ENCODE measurements at regions not wholly inside any gene's neighbourhood (a gene's known extent, or its start where the extent isn't known, plus 50 kb on each side); places are given as distances from the start of the nearest gene placed in this dataset.
A peak's percentile ranks its signal among the peaks of the same experiment; 100 is the strongest.

DNA sequence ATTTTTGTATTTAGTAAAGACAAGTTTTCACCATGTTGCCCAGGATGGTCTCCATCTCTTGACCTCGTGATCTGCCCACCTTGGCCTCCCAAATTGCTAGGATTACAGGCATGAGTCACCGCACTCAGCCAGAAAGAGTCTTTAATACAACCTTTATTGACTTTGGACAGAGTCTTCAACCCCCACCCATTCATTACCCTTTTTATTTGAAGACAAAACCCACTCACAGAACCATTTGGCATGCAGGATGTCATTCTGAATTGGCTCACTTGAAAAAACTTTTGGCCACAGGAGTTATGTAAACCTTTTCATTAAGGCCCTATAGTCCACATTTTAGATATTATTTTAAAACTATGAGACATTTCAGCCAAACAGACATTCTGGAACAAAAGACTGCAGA lies 217.9 kb upstream of the RND3 start:
- no peak for DNase-seq (ENCODE audit: low read depth)

DNA sequence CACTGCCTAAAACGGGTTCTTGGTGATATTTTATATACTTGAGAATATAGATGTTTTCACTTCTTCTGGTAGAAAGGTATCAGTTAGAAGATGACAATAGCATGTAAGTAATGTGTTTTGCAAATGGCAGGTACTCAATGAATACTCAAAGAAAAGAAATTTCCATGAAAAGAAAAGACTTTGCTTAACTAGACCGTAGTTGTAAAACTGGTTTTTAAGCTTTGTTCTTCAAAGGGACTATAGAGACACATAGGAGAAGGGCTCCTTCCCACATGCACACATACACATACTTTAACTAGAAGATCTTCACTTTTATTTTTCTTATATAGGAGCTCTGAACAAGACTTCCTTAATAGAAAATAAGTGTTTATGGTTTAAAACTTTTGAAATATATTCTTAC lies 215.3 kb upstream of the RND3 start:
- no peak for DNase-seq (ENCODE audit: low read depth)

DNA sequence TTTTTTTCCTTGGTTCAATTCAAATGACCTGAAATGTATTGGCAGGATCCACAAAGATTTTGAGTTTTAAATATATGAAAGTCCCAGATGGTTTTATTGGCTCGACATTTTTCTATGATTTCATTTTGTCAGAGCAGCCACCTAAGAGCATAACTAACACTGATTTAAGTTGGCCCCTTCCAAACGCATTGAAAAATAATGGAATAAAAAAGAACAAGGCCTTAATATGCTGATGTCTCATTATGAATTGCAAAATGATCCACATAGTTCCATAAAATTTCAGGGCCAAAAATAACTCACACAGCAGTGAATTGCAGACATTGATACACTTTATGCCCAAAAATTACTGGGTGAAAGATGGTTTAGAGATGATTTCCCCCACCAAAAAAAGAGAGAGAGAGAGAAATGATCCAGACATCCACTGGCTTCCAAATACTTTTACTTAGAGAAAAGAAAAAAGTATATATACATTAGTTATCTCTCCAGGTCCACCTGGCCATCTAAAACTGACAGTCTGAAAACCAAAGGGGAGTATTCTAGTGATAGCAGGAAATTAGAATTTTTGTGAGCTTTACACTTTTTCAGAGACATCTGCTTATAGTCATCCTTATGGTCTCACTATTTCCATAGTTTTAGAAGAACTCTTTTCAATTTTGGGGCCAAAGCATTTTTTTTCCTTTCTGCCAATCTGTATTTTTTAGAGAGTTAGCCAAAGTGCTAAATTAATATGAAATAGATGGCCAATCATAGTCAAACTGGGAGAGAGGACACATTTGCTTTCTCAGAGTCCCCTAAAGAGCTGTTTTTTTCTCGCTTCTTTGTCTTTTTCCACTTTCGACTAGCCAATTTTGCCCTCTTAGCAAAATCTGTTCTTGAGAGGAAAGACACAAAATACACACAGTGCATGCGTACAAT lies 213.5 kb upstream of the RND3 start:
- peak; percentile 76 for DNase-seq (ENCODE audit: low read depth)

DNA sequence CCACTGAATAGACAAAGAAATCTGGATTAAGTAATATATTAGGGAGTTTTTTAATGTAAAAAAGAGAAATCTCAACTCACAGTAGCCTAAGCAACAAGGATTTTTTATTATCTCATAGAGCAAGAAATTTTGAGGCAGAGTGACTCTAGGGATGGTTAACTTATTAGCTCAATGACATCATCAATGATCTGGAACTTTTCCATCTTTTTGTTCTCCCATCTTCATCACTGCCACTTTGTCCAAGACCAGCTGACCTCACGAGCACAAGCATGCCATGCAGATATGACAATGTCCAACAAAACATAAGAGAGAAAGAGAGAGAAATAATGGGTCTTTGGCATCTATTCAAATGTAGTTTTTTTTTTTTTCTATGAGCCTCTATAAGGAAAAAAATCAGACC lies 211.8 kb upstream of the RND3 start:
- DNase-seq (ENCODE audit: low read depth), result no peak

DNA sequence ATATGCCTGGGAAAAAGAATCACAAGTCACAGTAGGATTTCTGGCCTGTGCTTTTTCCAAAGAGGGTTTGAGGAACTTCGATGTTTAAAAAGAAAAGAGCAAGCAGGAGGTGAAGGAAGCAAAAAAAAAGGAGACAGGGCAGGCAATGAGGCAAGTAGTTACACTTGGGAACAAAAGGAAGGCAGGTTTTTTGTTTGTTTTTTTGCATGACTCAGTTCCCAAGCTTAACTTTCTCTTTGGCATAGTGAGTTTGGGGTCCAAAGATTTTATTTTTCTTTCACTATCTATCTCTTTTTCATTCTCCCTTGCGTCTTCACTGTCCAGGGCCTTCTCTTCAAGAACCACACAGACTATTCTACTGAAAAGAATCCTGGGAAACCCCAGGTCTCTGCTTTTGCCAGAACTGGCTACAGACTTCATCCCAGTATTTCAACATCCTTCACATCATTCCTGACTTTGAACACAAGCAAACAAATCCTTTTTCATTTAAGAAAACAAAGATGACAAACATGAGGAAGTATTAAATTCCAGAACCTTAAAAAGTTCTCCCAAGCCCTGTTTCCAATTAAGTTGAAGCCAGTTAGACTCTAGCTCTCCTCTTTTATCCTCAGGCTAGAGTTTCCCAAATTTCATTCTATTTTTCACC lies 210.7 kb upstream of the RND3 start:
- DNase-seq (ENCODE audit: low read depth), result peak; percentile 96

DNA sequence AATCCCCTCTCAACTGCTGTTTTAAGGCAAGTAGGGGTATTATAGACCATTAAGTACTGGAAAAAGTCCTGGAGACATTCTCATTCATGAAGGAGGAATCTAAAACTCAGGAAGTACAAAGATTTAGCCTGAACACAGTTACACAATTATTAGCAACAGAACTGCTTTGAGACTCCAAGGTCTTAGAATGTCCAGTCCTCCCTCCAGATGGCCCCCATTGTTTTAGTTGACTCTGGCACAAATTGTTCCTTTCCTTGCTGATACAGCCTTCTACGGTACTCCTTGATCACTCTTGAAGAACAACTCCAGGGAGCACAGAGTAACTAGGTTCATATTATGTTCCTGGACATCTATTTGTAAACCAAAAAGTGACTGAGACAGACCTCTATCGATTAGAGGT lies 210.1 kb upstream of the RND3 start:
- peak; percentile 65 for DNase-seq (ENCODE audit: low read depth)

DNA sequence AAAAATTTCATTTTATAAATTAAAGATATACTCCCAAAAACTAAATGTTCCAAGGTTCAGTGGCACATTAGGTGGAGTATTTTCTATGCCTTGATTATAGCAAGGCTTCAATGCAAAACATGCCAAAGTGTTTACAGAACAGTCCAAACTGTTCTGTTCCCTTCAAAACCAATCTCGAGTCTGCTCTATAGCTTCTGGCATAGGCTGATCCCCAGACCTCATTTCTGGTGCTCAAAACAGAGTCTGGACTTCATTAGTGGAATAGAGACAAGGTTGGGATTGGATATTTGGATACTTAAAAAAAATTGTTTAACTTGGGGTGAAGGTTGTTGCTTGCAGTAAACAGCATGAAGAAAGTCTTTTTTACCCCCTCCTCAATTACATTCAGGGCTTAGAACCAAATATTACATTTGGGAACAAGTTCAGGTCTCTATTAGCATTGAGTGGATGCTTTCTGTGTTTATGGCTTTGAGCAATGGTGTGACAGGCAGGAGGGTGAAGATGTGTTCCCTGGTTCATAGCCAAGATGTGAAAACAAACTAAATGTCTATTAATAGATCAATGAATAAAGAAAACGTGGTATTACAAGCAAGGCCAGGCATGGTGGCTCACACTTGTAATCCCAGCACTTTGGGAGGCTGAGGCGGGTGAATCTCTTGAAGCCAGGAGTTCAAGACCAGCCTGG lies 208.1 kb upstream of the RND3 start:
- DNase-seq (ENCODE audit: low read depth), result peak; percentile 60

DNA sequence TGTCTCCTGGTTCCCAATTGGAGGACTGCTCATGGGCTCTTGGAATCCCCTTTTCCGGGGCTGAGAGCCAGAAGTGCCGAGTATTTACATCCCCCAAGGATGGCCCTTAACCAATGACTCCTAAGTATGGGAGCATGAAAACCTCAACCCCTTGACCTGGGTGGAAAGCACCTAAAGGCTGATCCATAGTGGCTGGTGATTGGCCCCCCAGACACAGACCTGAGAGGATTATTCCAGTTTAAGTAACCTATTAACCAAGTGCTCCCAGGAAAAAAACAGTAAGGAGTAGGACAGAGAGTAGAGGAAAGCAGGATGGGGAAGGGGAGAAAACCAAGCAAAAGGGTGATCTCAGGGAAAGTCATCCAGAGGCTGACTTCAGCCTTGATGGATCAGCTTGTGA lies 206.1 kb upstream of the RND3 start:
- no peak for DNase-seq (ENCODE audit: low read depth)

DNA sequence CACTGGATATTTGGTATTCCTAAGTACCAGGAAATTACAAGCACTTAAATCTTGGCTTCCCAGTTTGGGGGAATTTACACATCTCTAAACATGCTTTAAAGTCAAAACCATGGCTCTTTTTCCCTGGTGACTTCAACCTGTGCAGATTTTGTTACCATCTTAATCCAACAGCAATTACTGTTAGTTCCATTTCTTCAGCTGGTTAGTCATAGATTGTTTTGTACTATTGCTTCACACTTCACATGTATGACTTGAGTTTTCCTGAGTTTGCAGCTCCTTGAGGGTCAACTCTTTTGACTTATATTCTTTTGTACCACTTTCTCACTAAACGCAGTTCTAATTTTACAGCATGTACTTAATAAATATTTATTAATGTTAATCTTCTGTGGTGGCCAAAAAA lies 203.4 kb upstream of the RND3 start:
- peak; percentile 77 for DNase-seq (ENCODE audit: low read depth)

DNA sequence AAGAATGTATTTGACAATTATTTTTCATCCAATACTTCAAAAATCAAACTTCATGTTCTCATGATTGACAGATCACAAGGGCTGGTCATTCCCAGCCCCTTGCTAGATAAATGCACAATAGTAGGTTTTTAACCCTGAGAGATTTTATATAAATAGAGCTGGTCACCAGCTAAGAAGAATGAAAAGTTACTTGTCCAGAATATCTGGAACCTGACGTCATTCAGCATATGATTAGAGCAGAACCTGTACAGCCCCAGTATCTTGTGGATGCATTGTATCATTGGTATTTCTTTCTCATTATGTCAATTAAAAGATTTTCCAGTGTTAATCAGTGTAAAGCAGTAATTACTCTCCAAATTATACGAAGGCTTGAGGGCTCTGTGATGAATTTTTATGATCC lies 202.8 kb upstream of the RND3 start:
- no peak for DNase-seq (ENCODE audit: low read depth)

DNA sequence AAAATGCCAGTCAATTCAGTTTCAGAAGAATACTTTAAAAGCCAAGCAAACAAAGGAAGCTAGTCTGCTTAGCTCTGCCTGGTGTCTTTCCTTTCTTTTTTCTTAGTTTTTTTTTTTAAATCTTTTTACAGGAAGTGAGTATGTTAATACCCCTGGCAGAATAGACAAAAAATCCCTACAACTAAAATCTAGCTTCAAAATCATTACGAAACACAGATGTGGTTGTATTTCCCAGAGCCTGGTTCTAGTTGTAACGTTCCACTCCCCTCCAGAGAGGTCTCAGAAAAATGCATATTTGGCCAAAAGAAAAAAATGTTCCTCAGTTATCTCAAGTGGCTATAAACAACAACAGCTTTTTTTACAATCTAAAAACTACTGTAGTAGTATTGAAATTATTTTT lies 202.1 kb upstream of the RND3 start:
- peak; percentile 70 for DNase-seq (ENCODE audit: low read depth)

DNA sequence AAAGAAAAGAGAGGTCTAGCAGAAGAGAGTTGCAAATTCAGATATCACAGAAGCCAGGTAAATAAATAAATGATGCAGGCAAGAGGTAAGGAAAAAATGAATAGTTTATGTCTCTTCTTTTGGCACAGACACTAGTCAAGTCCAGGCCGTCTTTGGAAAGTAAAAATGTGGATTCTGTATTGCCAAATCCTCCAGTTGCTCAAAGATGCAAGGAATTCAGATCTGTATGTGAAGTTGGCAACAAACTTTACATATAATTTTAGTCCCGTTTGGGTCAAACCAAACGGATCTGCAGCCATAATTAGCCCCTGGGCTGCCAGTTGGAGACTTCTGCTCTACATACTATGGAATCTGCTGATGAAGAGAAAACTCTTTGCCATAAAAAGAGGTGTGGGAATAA lies 200.5 kb upstream of the RND3 start:
- DNase-seq (ENCODE audit: low read depth), result peak; percentile 56

DNA sequence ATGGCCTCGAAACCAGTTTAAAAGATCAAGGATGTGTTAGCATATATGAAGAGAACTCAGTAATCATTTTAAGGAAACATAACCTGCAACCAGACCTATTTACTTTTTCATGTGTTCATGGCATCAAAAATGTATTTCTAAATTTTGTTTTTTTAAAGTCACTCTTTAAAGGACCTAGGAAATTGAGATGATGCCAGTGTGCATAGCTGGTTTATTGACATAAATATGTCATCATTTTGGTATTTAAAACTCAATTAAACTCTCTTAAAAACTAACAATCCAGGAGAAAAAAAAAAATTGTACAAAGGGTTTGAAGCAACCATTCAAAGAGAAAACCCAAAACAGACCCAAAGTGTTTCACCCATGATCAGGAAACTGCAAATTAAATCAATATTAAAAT lies 198.9 kb upstream of the RND3 start:
- DNase-seq (ENCODE audit: low read depth), result peak; percentile 45

DNA sequence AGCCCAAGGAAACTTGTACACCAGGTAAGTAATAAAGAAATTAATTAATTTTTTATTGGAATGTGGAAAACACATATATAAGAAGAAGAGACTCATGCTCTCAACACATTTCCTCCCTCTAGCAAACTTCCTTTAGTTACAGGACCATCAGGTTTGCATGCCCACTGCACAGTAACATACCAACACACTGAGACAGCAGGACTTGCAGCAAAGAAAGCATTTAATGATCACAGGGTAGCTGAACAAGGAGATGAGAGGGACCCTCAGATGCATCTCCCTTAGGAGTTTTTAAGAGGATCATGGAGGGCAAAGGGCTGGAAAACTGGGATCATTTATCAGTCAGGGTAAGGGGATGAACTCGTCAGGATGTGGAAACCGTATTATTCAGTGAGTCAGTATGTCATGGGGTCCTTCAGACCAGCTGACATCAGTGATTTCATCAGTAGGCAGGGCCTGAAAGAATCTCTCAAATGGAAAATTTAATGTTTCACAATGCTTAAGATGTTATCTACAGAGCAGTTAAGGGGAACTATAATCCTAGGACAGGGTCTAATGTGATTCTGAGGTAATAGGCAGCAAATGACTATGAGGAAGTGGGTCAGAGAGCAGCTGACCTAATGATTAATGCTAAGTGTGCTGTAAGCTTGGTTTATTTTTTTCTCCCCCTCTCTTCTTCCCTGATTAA lies 193.8 kb upstream of the RND3 start:
- peak; percentile 93 for DNase-seq (ENCODE audit: low read depth)

DNA sequence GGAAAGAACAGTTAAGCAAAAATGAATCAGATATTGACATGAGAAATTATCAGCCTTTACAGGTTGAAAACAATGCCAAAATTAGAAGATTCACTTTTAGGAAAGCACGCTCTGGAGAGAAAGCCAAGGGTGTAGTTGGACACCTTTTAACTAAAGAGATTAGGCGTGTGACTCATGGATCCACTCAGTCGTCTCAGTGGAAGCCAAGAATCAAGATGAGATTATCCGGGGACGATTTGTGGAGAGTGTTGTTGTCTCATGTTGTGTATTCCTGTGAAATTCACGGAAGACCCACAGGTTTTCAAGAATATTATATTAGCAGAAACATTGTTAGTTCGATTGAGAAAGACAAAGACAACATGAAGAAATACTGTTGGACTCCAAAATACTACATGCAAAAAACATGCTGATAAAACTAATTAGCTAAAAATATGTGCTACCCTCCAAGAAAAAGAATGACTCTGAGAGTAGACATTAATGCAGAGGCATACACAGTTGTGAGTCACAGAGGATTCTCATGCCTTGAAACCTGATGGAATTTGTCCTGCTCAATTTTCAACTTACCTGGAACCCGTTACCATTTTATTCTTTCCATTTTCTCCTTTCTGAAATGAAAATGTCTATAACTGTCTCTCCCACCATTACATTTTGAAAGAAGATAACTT lies 192.1 kb upstream of the RND3 start:
- no peak for DNase-seq (ENCODE audit: low read depth)

DNA sequence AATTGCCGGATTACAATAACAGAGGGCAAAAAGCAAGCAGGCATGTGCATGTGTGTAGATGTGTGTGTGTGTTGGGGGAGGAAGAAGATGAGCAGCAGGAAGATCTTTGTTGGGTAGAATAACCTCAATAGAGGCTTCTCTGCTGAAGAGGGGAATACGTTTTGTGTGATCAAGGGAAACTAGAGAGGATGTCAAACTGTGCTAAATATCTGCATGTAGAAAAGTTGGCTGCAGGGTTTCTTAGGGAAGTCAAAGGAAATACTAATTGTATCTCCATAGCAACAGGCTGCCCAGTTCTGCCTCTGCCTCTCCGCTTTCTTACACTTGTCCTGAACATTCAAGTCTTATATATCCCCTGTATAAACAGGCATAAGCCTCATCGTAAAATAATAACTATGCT lies 190.1 kb upstream of the RND3 start:
- no peak for DNase-seq (ENCODE audit: low read depth)

DNA sequence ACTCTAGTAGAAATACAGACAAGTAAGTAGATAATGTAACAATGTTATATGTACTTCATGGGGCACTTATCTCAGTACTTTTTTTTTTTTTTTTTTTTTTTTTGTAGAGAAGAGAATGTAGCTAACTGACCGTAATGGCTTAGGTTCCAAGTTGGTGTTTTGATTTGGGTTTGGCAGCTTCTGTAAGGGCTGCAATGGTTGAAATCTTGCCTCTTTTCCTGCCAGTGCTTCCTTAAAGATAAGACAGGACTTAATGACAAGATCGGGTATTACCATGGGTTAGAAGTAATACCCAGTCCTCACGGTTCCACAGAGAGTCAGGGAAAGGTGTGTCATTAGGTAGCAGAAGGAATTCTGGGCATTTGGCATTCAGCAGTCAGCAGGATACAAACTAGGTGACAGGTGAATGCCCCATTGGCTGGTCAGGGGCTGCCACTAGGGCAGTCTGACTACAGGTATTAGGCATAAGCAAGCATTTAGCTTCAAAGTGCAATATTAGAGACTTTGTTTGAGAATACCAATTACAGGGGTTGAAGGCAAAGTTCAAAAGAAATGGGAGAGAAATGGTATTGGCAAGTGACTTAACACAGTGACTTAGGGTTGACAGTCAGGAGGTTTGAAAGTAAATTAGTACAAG lies 189.4 kb upstream of the RND3 start:
- no peak for DNase-seq (ENCODE audit: low read depth)

DNA sequence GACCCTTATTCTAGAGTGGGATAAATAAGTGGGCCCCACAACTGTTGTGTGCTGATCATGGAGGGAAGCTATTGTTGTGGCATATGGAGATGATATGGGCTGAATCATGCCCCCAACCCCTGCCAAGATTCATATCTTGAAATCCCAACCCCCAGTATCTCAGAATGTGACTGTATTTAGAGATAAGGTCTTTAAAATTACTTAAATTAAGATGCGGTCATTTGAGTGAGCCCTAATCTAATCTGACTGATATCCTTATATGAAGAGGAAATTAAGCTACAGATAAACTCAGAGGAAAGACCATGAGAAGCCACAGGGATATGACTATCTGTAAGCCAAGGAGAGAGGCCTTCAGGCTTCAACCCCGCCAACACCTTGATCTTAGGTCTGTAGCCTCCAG lies 188.3 kb upstream of the RND3 start:
- no peak for DNase-seq (ENCODE audit: low read depth)

DNA sequence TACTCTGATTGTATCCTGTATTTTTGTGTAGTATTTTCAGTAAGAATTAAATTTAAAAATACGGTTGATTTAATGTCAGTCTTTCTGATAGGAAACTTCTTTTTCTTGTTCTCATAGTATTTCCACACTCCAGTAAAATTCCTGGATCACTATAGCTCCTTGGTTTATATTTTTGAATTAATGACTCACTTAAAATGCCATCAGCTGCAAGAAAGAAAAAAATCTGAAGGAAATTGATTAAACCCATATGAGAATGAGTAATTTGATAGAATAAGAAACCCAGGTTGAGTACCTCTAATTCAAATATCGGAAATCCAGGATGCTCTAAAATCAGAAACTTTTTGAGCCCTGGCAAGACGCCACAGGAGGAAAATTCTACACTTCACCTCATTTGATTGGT lies 186.8 kb upstream of the RND3 start:
- peak; percentile 72 for DNase-seq (ENCODE audit: low read depth)

DNA sequence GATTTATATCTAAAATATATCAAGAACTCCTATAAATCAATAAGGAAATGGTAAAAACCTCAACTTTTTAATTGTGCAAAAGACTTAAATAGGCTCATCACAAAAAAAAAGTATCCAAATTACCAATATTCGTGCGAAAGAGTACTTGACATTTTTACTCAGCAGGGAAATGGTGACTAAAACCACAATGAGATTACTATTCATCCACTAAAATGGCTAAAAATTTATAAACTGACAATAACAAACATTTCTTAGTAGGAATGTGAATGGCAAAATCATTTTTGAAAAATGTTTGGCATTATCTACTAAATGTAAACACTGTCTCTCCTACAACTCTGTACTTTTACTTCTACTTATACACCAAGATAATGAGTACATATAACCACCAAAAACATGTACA lies 184.8 kb upstream of the RND3 start:
- no peak for DNase-seq (ENCODE audit: low read depth)

DNA sequence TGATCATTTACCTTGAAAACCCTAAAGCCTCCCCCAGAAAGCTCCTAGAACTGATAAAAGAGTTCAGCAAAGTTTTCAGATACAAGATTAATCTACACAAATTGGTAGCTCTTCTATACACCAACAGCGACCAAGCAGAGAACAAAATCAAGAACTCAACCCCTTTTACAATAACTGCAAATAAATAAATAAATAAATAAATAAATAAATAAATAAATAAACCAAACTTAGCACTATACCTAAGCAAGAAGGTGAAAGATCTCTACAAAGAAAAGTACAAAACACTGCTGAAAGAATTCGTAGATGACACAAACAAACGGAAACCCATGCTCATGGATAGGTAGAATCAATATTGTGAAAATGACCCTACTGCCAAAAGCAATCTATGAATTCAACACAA lies 182.0 kb upstream of the RND3 start:
- DNase-seq (ENCODE audit: low read depth), result no peak
